Keratinocyte (primary cell): ENCODE measurements at regions not wholly inside any gene's neighbourhood (a gene's known extent, or its start where the extent isn't known, plus 50 kb on each side); places are given as distances from the start of the nearest gene placed in this dataset.

Experiments
- DNase-seq: peaks from one replicate; pipeline ENCODE4 v3.0.0-alpha.2; 2011; ENCODE audit warnings: low read depth, missing footprints, low spot score
- FAIRE-seq: peaks from 2 replicates; lab custom pipeline; 2011; peaks lifted over from hg19 to GRCh38; lab: Jason Lieb, UNC
- H2AFZ ChIP-seq: 2 replicates; pipeline ENCODE4 v1.6.0; 2012; ENCODE audit warnings: low read length, control low read depth, inconsistent platforms; ENCODE audit not compliant: control insufficient read depth
- H3K27ac ChIP-seq: 2 replicates; pipeline ENCODE4 v1.5.1; 2011; ENCODE audit warnings: low read length; ENCODE audit not compliant: control insufficient read depth, insufficient read depth
- H3K27me3 ChIP-seq: 3 replicates; pipeline ENCODE4 v1.6.0; 2011; ENCODE audit warnings: low read length; ENCODE audit not compliant: control insufficient read depth, insufficient read depth; ENCODE audit errors: extremely low read depth
- H3K36me3 ChIP-seq, 2 experiments: 2 replicates in 1 of 2; 3 replicates in 1 of 2; pipeline ENCODE4 v1.5.1; 2011; ENCODE audit warnings: low read length in 2 of 2, mild to moderate bottlenecking in 1 of 2; ENCODE audit not compliant: control insufficient read depth in 2 of 2, insufficient read depth in 2 of 2; ENCODE audit errors: extremely low read depth in 1 of 2
- H3K4me1 ChIP-seq: 3 replicates; pipeline ENCODE4 v1.5.1; 2011; ENCODE audit warnings: low read length; ENCODE audit not compliant: control insufficient read depth, insufficient read depth; ENCODE audit errors: extremely low read depth
- H3K4me2 ChIP-seq: 3 replicates; pipeline ENCODE4 v1.6.0; 2011; ENCODE audit warnings: low read depth, low read length; ENCODE audit not compliant: control insufficient read depth, insufficient read depth; ENCODE audit errors: extremely low read depth
- H3K4me3 ChIP-seq, 3 experiments: fragments of 200-600 bp in 1 of 3; sonication (generic) in 1 of 3; 2 replicates in 2 of 3; 3 replicates in 1 of 3; pipeline ENCODE4 v1.5.1; 2011 to 2016; ENCODE audit warnings: low read length in 3 of 3, mild to moderate bottlenecking in 3 of 3, control low read depth in 2 of 3, inconsistent platforms in 1 of 3, low read depth in 1 of 3, mixed read lengths in 1 of 3, mixed run types in 1 of 3, moderate library complexity in 1 of 3; ENCODE audit not compliant: control insufficient read depth in 2 of 3, insufficient read depth in 2 of 3; ENCODE audit errors: extremely low read depth in 1 of 3
- H3K79me2 ChIP-seq: 2 replicates; pipeline ENCODE4 v1.6.0; 2012; ENCODE audit warnings: low read length; ENCODE audit not compliant: control insufficient read depth, insufficient read depth
- H3K9ac ChIP-seq: 3 replicates; pipeline ENCODE4 v1.6.0; 2011; ENCODE audit warnings: low read length; ENCODE audit not compliant: control insufficient read depth, insufficient read depth; ENCODE audit errors: extremely low read depth
- H3K9me1 ChIP-seq: 3 replicates; pipeline ENCODE4 v1.6.0; 2011; ENCODE audit warnings: low read length; ENCODE audit not compliant: control insufficient read depth, insufficient read depth; ENCODE audit errors: extremely low read depth
- H3K9me3 ChIP-seq: 2 replicates; pipeline ENCODE4 v1.5.1; 2012; ENCODE audit warnings: low read depth, low read length; ENCODE audit not compliant: control insufficient read depth
- H4K20me1 ChIP-seq: 3 replicates; pipeline ENCODE4 v1.6.0; 2011; ENCODE audit warnings: low read length; ENCODE audit not compliant: control insufficient read depth, insufficient read depth; ENCODE audit errors: extremely low read depth
- EZH2 ChIP-seq: IDR thresholded peaks from one replicate; pipeline ENCODE4 v1.6.1; 2012; ENCODE audit warnings: inconsistent platforms, mild to moderate bottlenecking, low read length, moderate library complexity
- dilution Hi-C: fragments of 300-500 bp; cut with MboI; formaldehyde crosslinking; loops from one replicate; pipeline ENCODE4 v1.7.0; 2020; ENCODE audit warnings: low sequenced_read_pairs; ENCODE audit not compliant: extremely low pct_ligation_motif_present
- TF ChIP-seq, protein P1 (sequence below), 3 experiments: IDR thresholded peaks in 1 of 3; conservative IDR thresholded peaks in 1 of 3; optimal IDR thresholded peaks in 1 of 3; 2 replicates in 2 of 3; 3 replicates in 1 of 3; pipeline versions ENCODE3 to v1.5.1; 2011; ENCODE audit warnings: low read length in 3 of 3, mild to moderate bottlenecking in 3 of 3, moderate library complexity in 2 of 3, control low read depth in 1 of 3, inconsistent platforms in 1 of 3; ENCODE audit not compliant: insufficient read depth in 2 of 3; ENCODE audit errors: extremely low read depth in 1 of 3

DNA sequence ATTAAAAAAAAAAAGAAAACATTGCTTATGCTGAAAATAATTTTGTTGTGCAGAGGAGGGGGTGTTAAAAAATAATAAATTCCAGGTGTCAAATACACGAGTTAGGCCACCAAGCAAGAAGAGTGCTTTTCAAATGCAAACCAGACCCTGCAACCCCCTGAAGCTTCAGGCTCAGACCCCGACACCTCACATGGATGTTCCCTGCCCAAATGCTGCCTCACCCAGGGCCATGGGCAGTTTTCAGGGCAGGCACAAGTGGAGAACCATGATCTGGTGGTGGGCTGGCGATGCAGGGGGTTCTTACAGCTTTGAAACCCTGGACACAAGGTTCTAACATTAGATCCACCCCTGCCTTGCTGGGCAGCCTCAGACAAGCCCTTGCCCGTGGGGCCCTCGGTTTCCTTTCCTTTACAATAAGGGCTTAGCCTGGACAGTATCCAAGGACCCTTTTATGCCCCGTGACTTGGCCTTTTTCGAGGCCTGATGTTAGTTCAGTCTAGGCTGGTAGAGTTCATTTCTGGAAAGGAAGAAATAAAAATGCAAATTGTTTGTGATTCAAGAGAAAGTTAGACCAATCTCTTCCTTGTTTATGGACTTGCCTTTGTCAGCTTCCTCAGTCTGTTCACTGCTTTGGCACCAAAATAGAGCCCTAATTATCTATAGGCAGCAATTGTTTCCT lies 168.7 kb downstream of the DDX1 start:
- H4K20me1 ChIP-seq: no peaks in the 10 kb centered on the region
- no peak for TF ChIP-seq EZH2
- TF ChIP-seq, protein P1, sequence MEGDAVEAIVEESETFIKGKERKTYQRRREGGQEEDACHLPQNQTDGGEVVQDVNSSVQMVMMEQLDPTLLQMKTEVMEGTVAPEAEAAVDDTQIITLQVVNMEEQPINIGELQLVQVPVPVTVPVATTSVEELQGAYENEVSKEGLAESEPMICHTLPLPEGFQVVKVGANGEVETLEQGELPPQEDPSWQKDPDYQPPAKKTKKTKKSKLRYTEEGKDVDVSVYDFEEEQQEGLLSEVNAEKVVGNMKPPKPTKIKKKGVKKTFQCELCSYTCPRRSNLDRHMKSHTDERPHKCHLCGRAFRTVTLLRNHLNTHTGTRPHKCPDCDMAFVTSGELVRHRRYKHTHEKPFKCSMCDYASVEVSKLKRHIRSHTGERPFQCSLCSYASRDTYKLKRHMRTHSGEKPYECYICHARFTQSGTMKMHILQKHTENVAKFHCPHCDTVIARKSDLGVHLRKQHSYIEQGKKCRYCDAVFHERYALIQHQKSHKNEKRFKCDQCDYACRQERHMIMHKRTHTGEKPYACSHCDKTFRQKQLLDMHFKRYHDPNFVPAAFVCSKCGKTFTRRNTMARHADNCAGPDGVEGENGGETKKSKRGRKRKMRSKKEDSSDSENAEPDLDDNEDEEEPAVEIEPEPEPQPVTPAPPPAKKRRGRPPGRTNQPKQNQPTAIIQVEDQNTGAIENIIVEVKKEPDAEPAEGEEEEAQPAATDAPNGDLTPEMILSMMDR (optimal IDR thresholded peaks at IDR 0.05 in 1 of 3, IDR thresholded peaks at IDR 0.05 in 1 of 3, conservative IDR thresholded peaks at IDR 0.05 in 1 of 3; ENCODE audit: extremely low read depth in 1 of 3, insufficient read depth in 2 of 3, low read length in 3 of 3): no peak
- no peak overlapping the region for H2AFZ ChIP-seq
- H3K4me1 ChIP-seq: no peaks in the 10 kb centered on the region
- H3K27me3 ChIP-seq: no peaks in the 10 kb centered on the region
- H3K27ac ChIP-seq: no peak overlapping the region
- no peak for FAIRE-seq
- no peak overlapping the region for H3K4me3 ChIP-seq
- H3K9ac ChIP-seq: no peak overlapping the region
- dilution Hi-C loops: no loop called here
- no peak overlapping the region for H3K4me2 ChIP-seq
- H3K9me1 ChIP-seq: no peaks in the 10 kb centered on the region
- DNase-seq: no peak
- no peaks in the 10 kb centered on the region for H3K79me2 ChIP-seq
- no peaks in the 10 kb centered on the region for H3K9me3 ChIP-seq
- no peaks in the 10 kb centered on the region for H3K36me3 ChIP-seq

DNA sequence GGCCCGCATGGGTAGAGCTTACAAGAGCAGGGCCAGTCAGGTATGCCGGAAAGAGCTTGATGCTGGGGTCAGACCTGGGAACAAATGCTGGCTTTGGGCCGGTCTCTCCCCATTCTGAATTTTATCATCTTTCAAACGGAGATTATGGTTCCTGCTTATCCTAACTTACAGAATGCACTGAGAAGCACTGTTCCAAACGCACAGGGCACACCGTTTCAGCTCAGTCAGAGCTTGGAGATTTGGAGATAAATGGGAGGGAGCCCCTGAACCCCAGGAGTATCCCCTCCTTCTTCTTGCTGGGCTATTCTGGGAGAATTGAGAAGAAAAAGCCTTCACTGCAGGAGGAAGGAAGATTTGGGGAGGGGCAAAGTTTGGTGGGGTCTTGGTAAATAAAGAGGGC lies 169.4 kb downstream of the DDX1 start:
- Histone ChIP-seq H3K36me3 (no peaks in the 10 kb centered on the region), H3K79me2 (no peaks in the 10 kb centered on the region), H3K9ac (no peak overlapping the region), H3K4me1 (no peaks in the 10 kb centered on the region), H4K20me1 (no peaks in the 10 kb centered on the region), H3K27ac (no peak overlapping the region), H3K27me3 (no peaks in the 10 kb centered on the region), H3K9me3 (no peaks in the 10 kb centered on the region), H2AFZ (no peak overlapping the region), H3K4me2 (no peak overlapping the region), H3K4me3 (no peak overlapping the region), H3K9me1 (no peaks in the 10 kb centered on the region)
- DNase-seq: no peak
- TF ChIP-seq EZH2: no peak
- TF ChIP-seq, protein P1 (optimal IDR thresholded peaks at IDR 0.05 in 1 of 3, IDR thresholded peaks at IDR 0.05 in 1 of 3, conservative IDR thresholded peaks at IDR 0.05 in 1 of 3; ENCODE audit: extremely low read depth in 1 of 3, insufficient read depth in 2 of 3, low read length in 3 of 3): no peak
- dilution Hi-C loops: no loop called here
- no peak for FAIRE-seq
